GM23248 (cell line): ENCODE measurements at regions not wholly inside any gene's neighbourhood (a gene's known extent, or its start where the extent isn't known, plus 50 kb on each side); places are given as distances from the start of the nearest gene placed in this dataset.

Experiments
- DNase-seq: peaks from one replicate; pipeline ENCODE4 v3.0.0-alpha.2; 2015
- H2AFZ ChIP-seq: fragments of 200-600 bp; sonication (generic); 2 replicates; pipeline ENCODE4 v1.6.1; 2016; ENCODE audit warnings: antibody characterized with exemption
- H3F3A ChIP-seq: fragments of 200-600 bp; sonication (generic); 2 replicates; pipeline ENCODE4 v1.6.1; 2016; ENCODE audit warnings: mild to moderate bottlenecking, antibody characterized with exemption, mixed run types; ENCODE audit not compliant: insufficient read depth
- H3K27ac ChIP-seq: fragments of 200-600 bp; sonication (generic); 2 replicates; pipeline ENCODE4 v1.5.1; 2016; ENCODE audit warnings: mild to moderate bottlenecking
- H3K27me3 ChIP-seq: fragments of 200-600 bp; sonication (generic); replicated peaks from 2 replicates; pipeline ENCODE4 v1.6.1; 2016; ENCODE audit warnings: mild to moderate bottlenecking; ENCODE audit not compliant: insufficient read depth
- H3K36me3 ChIP-seq: fragments of 200-600 bp; sonication (generic); 2 replicates; pipeline ENCODE4 v1.6.1; 2016; ENCODE audit warnings: low read depth, mild to moderate bottlenecking
- H3K4me1 ChIP-seq: fragments of 200-600 bp; sonication (generic); 2 replicates; pipeline ENCODE4 v1.6.1; 2016; ENCODE audit warnings: mild to moderate bottlenecking; ENCODE audit not compliant: insufficient read depth
- H3K4me2 ChIP-seq: fragments of 200-600 bp; sonication (generic); one replicate; pipeline ENCODE4 v1.6.1; 2016; ENCODE audit warnings: mild to moderate bottlenecking; ENCODE audit not compliant: unreplicated experiment
- H3K4me3 ChIP-seq: fragments of 200-600 bp; sonication (generic); 2 replicates; pipeline ENCODE4 v1.5.1; 2016; ENCODE audit warnings: mild to moderate bottlenecking
- H3K79me2 ChIP-seq: fragments of 200-600 bp; sonication (generic); 2 replicates; pipeline ENCODE4 v1.6.1; 2016; ENCODE audit warnings: mild to moderate bottlenecking; ENCODE audit not compliant: insufficient read depth
- H3K9ac ChIP-seq: fragments of 200-600 bp; sonication (generic); 2 replicates; pipeline ENCODE4 v1.6.1; 2016; ENCODE audit warnings: mild to moderate bottlenecking
- H3K9me2 ChIP-seq: fragments of 200-600 bp; sonication (generic); 2 replicates; pipeline ENCODE4 v1.6.1; 2016; ENCODE audit warnings: mixed run types, mild to moderate bottlenecking, moderate library complexity; ENCODE audit not compliant: insufficient read depth
- H3K9me3 ChIP-seq: fragments of 200-600 bp; sonication (generic); one replicate; pipeline ENCODE4 v1.6.1; 2017; ENCODE audit warnings: low read depth
- H4K20me1 ChIP-seq: fragments of 200-600 bp; sonication (generic); 2 replicates; pipeline ENCODE4 v1.6.0; 2016; ENCODE audit not compliant: insufficient read depth
- EZH2 ChIP-seq: fragments of 200-600 bp; sonication (generic); IDR thresholded peaks from 2 replicates; pipeline ENCODE4 v1.6.1; 2018; ENCODE audit warnings: antibody characterized with exemption, mild to moderate bottlenecking; ENCODE audit not compliant: insufficient read depth, poor library complexity, severe bottlenecking
- EZH2phosphoT487 ChIP-seq: fragments of 200-600 bp; sonication (generic); IDR thresholded peaks from 2 replicates; pipeline ENCODE4 v1.6.1; 2018; ENCODE audit warnings: antibody characterized with exemption, moderate library complexity, mild to moderate bottlenecking, low read depth; ENCODE audit not compliant: insufficient read depth
- WGBS, 2 experiments: methylation state at CpG; one replicate each; pipeline ENCODE4 v1.1.6; 2015 to 2017; ENCODE audit warnings: low lambda C conversion rate in 2 of 2, low coverage in 1 of 2; ENCODE audit errors: missing lambda C conversion rate in 2 of 2; 5-methylcytosine and 5-hydroxymethylcytosine counted together
- in situ Hi-C: fragments of 300-500 bp; cut with MboI; formaldehyde crosslinking; loops from 2 replicates; pipeline ENCODE4 v1.15.0; 2020

DNA sequence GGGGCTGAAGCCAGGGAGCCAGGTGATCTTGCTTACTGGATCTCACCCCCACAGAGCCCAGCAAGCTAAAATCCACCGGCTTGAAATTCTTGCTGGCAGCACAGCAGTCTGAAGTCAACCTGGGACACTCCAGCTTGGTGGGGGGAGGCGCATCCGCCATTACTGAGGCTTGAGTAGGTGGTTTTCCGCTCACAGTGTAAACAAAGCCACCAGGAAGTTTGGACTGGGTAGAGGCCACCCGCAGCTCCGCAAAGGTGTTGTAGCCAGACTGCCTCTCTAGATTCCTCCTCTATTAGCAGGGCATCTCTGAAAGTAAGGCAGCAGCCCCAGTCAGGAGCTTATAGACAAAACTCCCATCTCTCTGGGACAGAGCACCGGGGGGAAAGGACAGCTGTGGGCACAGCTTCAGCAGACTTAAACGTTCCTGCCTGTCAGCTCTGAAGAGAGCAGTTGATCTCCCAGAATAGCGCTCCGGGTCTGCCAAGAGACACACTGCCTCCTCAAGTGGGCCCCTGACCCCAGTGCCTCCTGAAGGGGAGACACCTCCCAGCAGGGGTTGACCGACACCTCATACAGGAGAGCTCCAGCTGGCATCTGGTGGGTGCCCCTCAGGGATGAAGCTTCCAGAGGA lies 206.3 kb upstream of the KHDRBS2 start:
- Histone ChIP-seq H4K20me1 (no peaks in the 10 kb centered on the region), H3K36me3 (no peaks in the 10 kb centered on the region)
- in situ Hi-C loops = no loop called here

DNA sequence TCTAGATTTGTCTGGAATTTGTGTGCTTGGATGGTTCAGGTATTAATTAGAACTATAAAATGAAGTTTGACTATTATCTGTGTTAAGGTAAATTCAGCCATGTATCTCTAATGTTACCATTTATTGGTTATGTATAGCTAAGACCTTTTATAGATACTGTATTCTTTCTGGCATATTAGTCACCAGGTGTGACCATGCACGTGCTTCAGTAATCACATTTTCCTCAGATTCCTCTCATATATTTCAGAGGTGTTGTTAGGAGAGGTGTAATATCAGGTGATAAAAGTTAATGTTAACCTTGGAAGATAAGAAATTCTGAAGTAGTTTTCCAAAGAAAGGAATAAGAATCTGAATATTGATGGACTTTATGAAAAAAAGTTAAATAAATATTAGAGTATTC lies 194.5 kb upstream of the KHDRBS2 start:
- Histone ChIP-seq H3K79me2 (no peaks in the 10 kb centered on the region), H3K4me3 (no peak overlapping the region), H4K20me1 (no peaks in the 10 kb centered on the region), H3F3A (no peaks in the 10 kb centered on the region), H3K4me1 (no peaks in the 10 kb centered on the region), H3K36me3 (no peaks in the 10 kb centered on the region), H2AFZ (no peak overlapping the region), H3K27ac (no peak overlapping the region), H3K9me3 (no peaks in the 10 kb centered on the region), H3K4me2 (no peak overlapping the region), H3K9ac (no peak overlapping the region), H3K27me3 (no peaks in the 10 kb centered on the region), H3K9me2 (no peaks in the 10 kb centered on the region)
- TF ChIP-seq EZH2phosphoT487 = no peak
- TF ChIP-seq EZH2 = no peak
- no peak for DNase-seq
- in situ Hi-C loops = no loop called here
- 23 to 26% methylated on average over 1 of the region's 1 CpG for WGBS, 2 experiments

More for the DNA sequence above, 206.3 kb upstream of the KHDRBS2 start:
- H3F3A ChIP-seq = no peaks in the 10 kb centered on the region
- no peak overlapping the region for H3K9ac ChIP-seq
- H3K4me3 ChIP-seq = no peak overlapping the region
- no peak for TF ChIP-seq EZH2phosphoT487
- TF ChIP-seq EZH2 = no peak
- no peaks in the 10 kb centered on the region for H3K9me2 ChIP-seq
- H3K4me2 ChIP-seq = no peak overlapping the region
- H3K27ac ChIP-seq = no peak overlapping the region
- H3K79me2 ChIP-seq = no peaks in the 10 kb centered on the region
- DNase-seq = no peak
- no peak overlapping the region for H2AFZ ChIP-seq
- H3K27me3 ChIP-seq = no peaks in the 10 kb centered on the region
- H3K4me1 ChIP-seq = no peaks in the 10 kb centered on the region
- 33 to 38% methylated on average over 11 of the region's 11 CpGs for WGBS, 2 experiments
- H3K9me3 ChIP-seq = no peaks in the 10 kb centered on the region

DNA sequence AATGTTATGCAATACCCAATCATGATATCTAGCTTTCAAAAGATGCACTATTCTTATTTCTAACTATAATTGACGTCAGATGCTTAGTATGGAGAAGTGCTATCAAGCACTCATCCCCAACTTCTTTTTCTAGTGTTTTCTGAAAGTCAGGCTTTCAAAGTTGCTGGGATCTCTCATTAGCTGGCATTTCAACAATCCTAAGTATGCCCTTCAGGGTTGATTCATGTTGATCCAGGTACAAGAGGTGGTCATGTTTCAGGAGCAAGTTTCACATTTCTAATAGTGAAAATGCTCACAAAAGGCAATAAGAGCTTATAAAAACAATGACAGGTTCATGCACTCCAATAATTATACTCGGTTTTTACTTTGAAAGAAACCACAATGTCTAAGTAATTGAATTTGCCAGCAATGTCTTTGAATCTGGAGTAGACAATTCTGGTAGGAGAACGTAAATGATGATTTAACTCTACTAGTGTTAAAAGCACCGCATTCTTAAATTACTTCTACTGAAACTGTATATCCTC lies 193.7 kb upstream of the KHDRBS2 start:
- no peaks in the 10 kb centered on the region for H3K27me3 ChIP-seq
- in situ Hi-C loops = no loop called here
- no peaks in the 10 kb centered on the region for H3K4me1 ChIP-seq
- H3K79me2 ChIP-seq = no peaks in the 10 kb centered on the region
- WGBS, 2 experiments = 18 to 20% methylated on average over 4 of the region's 4 CpGs
- H3K9me2 ChIP-seq = no peaks in the 10 kb centered on the region
- H2AFZ ChIP-seq = no peak overlapping the region
- no peaks in the 10 kb centered on the region for H3K36me3 ChIP-seq
- H3K9me3 ChIP-seq = no peaks in the 10 kb centered on the region
- no peak overlapping the region for H3K4me2 ChIP-seq
- H3F3A ChIP-seq = no peaks in the 10 kb centered on the region
- H3K9ac ChIP-seq = no peak overlapping the region
- TF ChIP-seq EZH2phosphoT487 = no peak
- TF ChIP-seq EZH2 = no peak
- H3K4me3 ChIP-seq = no peak overlapping the region
- no peak for DNase-seq
- H3K27ac ChIP-seq = no peak overlapping the region
- no peaks in the 10 kb centered on the region for H4K20me1 ChIP-seq

DNA sequence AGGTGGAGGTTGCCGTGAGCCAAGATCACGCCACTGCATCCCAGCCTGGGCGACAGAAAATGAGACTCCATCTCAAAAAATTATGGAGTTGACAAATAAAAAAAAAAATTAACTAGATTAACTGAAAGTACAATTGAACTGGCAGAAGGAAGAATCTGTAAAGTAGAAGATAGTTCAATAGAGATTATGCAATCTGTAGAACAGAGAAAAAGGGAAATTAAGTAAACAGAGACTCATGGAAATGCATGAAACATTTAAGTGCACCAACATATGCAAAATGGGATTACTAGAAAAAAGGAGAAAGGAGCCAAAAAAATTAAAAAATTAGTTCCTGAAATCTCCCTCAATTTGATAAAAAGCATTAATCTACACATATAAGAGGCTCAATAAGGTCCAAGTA lies 188.8 kb upstream of the KHDRBS2 start:
- Histone ChIP-seq H3K36me3 (no peaks in the 10 kb centered on the region), H3K27me3 (no peaks in the 10 kb centered on the region), H3K79me2 (no peaks in the 10 kb centered on the region), H3K4me2 (no peak overlapping the region), H3K9ac (no peak overlapping the region), H3K4me1 (no peaks in the 10 kb centered on the region), H3K4me3 (no peak overlapping the region), H3K9me3 (no peaks in the 10 kb centered on the region), H3K27ac (no peak overlapping the region), H3F3A (no peaks in the 10 kb centered on the region), H3K9me2 (no peaks in the 10 kb centered on the region), H4K20me1 (no peaks in the 10 kb centered on the region), H2AFZ (no peak overlapping the region)
- WGBS, 2 experiments = 25 to 28% methylated on average over 3 of the region's 3 CpGs
- in situ Hi-C loops = no loop called here
- TF ChIP-seq EZH2phosphoT487 = no peak
- TF ChIP-seq EZH2 = no peak
- DNase-seq = no peak

DNA sequence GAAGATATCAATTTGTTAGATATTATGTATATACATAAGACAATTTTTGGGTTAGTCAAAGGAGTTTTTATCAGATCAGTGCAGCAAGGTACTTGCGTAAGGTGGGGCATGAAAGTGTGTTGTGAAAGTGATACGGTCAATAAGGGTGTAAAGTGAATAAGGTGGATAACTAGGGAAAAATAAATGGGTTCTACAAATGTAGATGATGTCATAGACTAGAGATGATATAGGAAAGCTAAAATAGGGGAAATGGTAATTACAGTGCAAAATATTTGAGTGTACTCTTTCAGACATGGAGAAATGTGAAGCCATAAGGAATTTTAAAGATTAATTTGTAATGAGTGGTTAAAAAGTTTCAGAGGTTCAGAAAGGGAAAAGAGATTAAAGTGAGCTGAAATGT lies 180.6 kb upstream of the KHDRBS2 start:
- 32 to 37% methylated on average over 2 of the region's 2 CpGs for WGBS, 2 experiments
- Histone ChIP-seq H3K79me2 (no peaks in the 10 kb centered on the region), H3K9me3 (no peaks in the 10 kb centered on the region), H4K20me1 (no peaks in the 10 kb centered on the region), H3K27ac (no peak overlapping the region), H3F3A (no peaks in the 10 kb centered on the region), H2AFZ (no peak overlapping the region), H3K4me3 (no peak overlapping the region), H3K27me3 (no peaks in the 10 kb centered on the region), H3K4me1 (no peaks in the 10 kb centered on the region), H3K9ac (no peak overlapping the region), H3K36me3 (no peaks in the 10 kb centered on the region), H3K9me2 (no peaks in the 10 kb centered on the region), H3K4me2 (no peak overlapping the region)
- in situ Hi-C loops = no loop called here
- no peak for DNase-seq
- TF ChIP-seq EZH2phosphoT487 (no peak), EZH2 (no peak)
